ENCODE measurements at regions not wholly inside any gene's neighbourhood (a gene's known extent, or its start where the extent isn't known, plus 50 kb on each side); places are given as distances from the start of the nearest gene placed in this dataset.

- no peaks in the 10 kb centered on the region for H4K20me1 ChIP-seq (ENCODE audit: insufficient read depth, low read length)
- intact Hi-C loops (cut with micrococcal nuclease; ENCODE audit: unreplicated experiment) (no loop called here), in situ Hi-C loops (cut with HindIII; ENCODE audit: extremely low pct_ligation_motif_present, low pct_unique_long_range_greater_than_20kb) (no loop called here)
- no peak overlapping the region for H2AFZ ChIP-seq (ENCODE audit: low read length)
- DNase-seq (ENCODE audit: low spot score): no peak
- no peak for ATAC-seq
- ChIA-PET CTCF (ENCODE audit: low intra/inter-chr PET ratio, low total read pairs) (no interaction called here), POLR2A (no interaction called here)
- no peaks in the 10 kb centered on the region for H3K79me2 ChIP-seq (ENCODE audit: insufficient read depth, low read length)
- no peak for TF ChIP-seq SMC3 (IDR thresholded peaks at IDR 0.05; ENCODE audit: low read length)
- peak; percentile 12; the same call in 1 of the 2 replicates for TF ChIP-seq RAD51 (IDR thresholded peaks at IDR 0.05; ENCODE audit: borderline replicate concordance)
- BruUV-seq (replicated peaks): no TSS peak
- H3K9me3 ChIP-seq (ENCODE audit: low read length): no peaks in the 10 kb centered on the region
- H3K27me3 ChIP-seq (ENCODE audit: control insufficient read depth in 1 of 2, insufficient read depth in 2 of 2, low read length in 2 of 2): peaks cover 2% of the 10 kb centered on the region in 2 experiments; a peak in 2 of 5 replicates
- H3K9ac ChIP-seq (ENCODE audit: insufficient read depth, low read depth, low read length): no peak overlapping the region
- H3K4me3 ChIP-seq (replicated peaks in 1 of 3; ENCODE audit: insufficient read depth in 1 of 3, low read depth in 2 of 3, low read length in 3 of 3): no peak overlapping the region
- 69% methylated on average over 6 of the region's 6 CpGs for WGBS (ENCODE audit: low lambda C conversion rate)
- no peaks in the 10 kb centered on the region for H3K4me1 ChIP-seq (ENCODE audit: insufficient read depth, low read length)
- H3K27ac ChIP-seq (ENCODE audit: extremely low read length, insufficient read depth, low read length): no peak overlapping the region
- no peak overlapping the region for H3K4me2 ChIP-seq (ENCODE audit: low read depth, low read length)
- FAIRE-seq: no peak
- no peaks in the 10 kb centered on the region for H3K36me3 ChIP-seq (replicated peaks in 1 of 2; ENCODE audit: control insufficient read depth in 1 of 2, insufficient read depth in 2 of 2, low read length in 2 of 2)
Observed at GRCh38 chr2:236899146-236899545, 186.5 kb upstream of the COPS8 start.

GRCh38 chr2:236899950-236900640 lies 185.6 kb upstream of the COPS8 start:
- H3K36me3 ChIP-seq (replicated peaks in 1 of 2; ENCODE audit: control insufficient read depth in 1 of 2, insufficient read depth in 2 of 2, low read length in 2 of 2): no peaks in the 10 kb centered on the region
- no peak overlapping the region for H3K4me3 ChIP-seq (replicated peaks in 1 of 3; ENCODE audit: insufficient read depth in 1 of 3, low read depth in 2 of 3, low read length in 3 of 3)
- H3K9me3 ChIP-seq (ENCODE audit: low read length): no peaks in the 10 kb centered on the region
- ATAC-seq: no peak
- no peak overlapping the region for H3K27ac ChIP-seq (ENCODE audit: extremely low read length, insufficient read depth, low read length)
- peaks cover 2 to 7% of the 10 kb centered on the region in 2 experiments; a peak in 3 of 5 replicates for H3K27me3 ChIP-seq (ENCODE audit: control insufficient read depth in 1 of 2, insufficient read depth in 2 of 2, low read length in 2 of 2)
- no peak overlapping the region for H3K9ac ChIP-seq (ENCODE audit: insufficient read depth, low read depth, low read length)
- ChIA-PET CTCF (ENCODE audit: low intra/inter-chr PET ratio, low total read pairs) (no interaction called here), POLR2A (no interaction called here)
- intact Hi-C loops (cut with micrococcal nuclease; ENCODE audit: unreplicated experiment): no loop called here
- no peaks in the 10 kb centered on the region for H3K79me2 ChIP-seq (ENCODE audit: insufficient read depth, low read length)
- H2AFZ ChIP-seq (ENCODE audit: low read length): no peak overlapping the region
- 3% methylated on average over 6 of the region's 6 CpGs for WGBS (ENCODE audit: low lambda C conversion rate)
- H3K4me2 ChIP-seq (ENCODE audit: low read depth, low read length): no peak overlapping the region
- H3K4me1 ChIP-seq (ENCODE audit: insufficient read depth, low read length): no peaks in the 10 kb centered on the region
- FAIRE-seq: no peak
- no peaks in the 10 kb centered on the region for H4K20me1 ChIP-seq (ENCODE audit: insufficient read depth, low read length)
- no TSS peak for BruUV-seq (replicated peaks)
- in situ Hi-C loops (cut with HindIII; ENCODE audit: extremely low pct_ligation_motif_present, low pct_unique_long_range_greater_than_20kb): no loop called here
- no peak for DNase-seq (ENCODE audit: low spot score)
- TF ChIP-seq ATF6 (CRISPR knock-in tag; conservative IDR thresholded peaks at IDR 0.05) (no peak), BCL3 (CRISPR knock-in tag; IDR thresholded peaks at IDR 0.05) (no peak), SMC3 (IDR thresholded peaks at IDR 0.05; ENCODE audit: low read length) (no peak), DMTF1 (CRISPR knock-in tag; IDR thresholded peaks at IDR 0.05) (no peak), ZNF281 (CRISPR knock-in tag; IDR thresholded peaks at IDR 0.05; ENCODE audit: borderline replicate concordance) (no peak), ZBTB3 (CRISPR knock-in tag; IDR thresholded peaks at IDR 0.05; ENCODE audit: borderline replicate concordance, low read depth) (no peak), AGO2 (optimal IDR thresholded peaks at IDR 0.05; ENCODE audit: low read depth, low read length) (no peak), SUZ12 (IDR thresholded peaks at IDR 0.05; ENCODE audit: low read depth, low read length) (no peak)

Data from HepG2 (cell line).